ENCODE measurements at regions not wholly inside any gene's neighbourhood (a gene's known extent, or its start where the extent isn't known, plus 50 kb on each side); places are given as distances from the start of the nearest gene placed in this dataset.

- TF ChIP-seq CTCF (IDR thresholded peaks at IDR 0.05 in 4 of 5, conservative IDR thresholded peaks at IDR 0.05 in 1 of 5) (no peak), POLR2A (IDR thresholded peaks at IDR 0.05) (no peak)
Measured at GRCh38 chr5:168187614-168188013, 103.8 kb upstream of the WWC1 start.

All from gastrocnemius medialis (tissue), 4 donors.